Activated T-helper 1 cell treated with anti-CD3 and anti-CD28 coated beads, Interleukin-12 subunit alpha, Interleukin-12 subunit beta, Interleukin-2, Interleukin-4 antibody, amounts not matched to agents 30 ng/mL and 10 ng/mL and 1 ng/mL, durations not matched to agents 14 hours and 24 hours and 36 hours (primary cell): ENCODE measurements at regions not wholly inside any gene's neighbourhood (a gene's known extent, or its start where the extent isn't known, plus 50 kb on each side); places are given as distances from the start of the nearest gene placed in this dataset.
"Not testable (repeated sequence)": the region's sequence is repeated elsewhere in the genome, so short reads cannot be mapped to it uniquely, and the experiment has no call there.

ENCODE experiments used
- DNase-seq: peaks from one replicate; pipeline ENCODE4 v3.0.0; 2021; ENCODE audit warnings: low spot score
- H3K27ac Mint-ChIP-seq: one replicate; pipeline ENCODE4 v1.8.0; 2021; ENCODE audit warnings: mild to moderate bottlenecking, mixed read lengths
- H3K27me3 Mint-ChIP-seq: one replicate; pipeline ENCODE4 v1.8.0; 2022; ENCODE audit warnings: mild to moderate bottlenecking, moderate library complexity, mixed read lengths; ENCODE audit not compliant: insufficient read depth
- H3K36me3 Mint-ChIP-seq: one replicate; pipeline ENCODE4 v1.8.0; 2021; ENCODE audit warnings: low read depth, mixed read lengths
- H3K4me1 Mint-ChIP-seq: one replicate; pipeline ENCODE4 v1.8.0; 2021; ENCODE audit warnings: low read depth, mixed read lengths
- H3K4me3 Mint-ChIP-seq: one replicate; pipeline ENCODE4 v1.8.0; 2021; ENCODE audit warnings: mild to moderate bottlenecking, moderate library complexity, mixed read lengths
- H3K9me3 Mint-ChIP-seq: one replicate; pipeline ENCODE4 v1.8.0; 2021; ENCODE audit warnings: mixed read lengths
- intact Hi-C: fragments of 100-400 bp; cut with micrococcal nuclease; formaldehyde crosslinking; loops from one replicate; pipeline ENCODE4 v1.15.1; 2024

GRCh38 chr7:101679653-101680173 is 50.6 kb upstream of the MYL10 start:
- intact Hi-C loops, H3K36me3 Mint-ChIP-seq, H3K27me3 Mint-ChIP-seq, H3K4me1 Mint-ChIP-seq, H3K27ac Mint-ChIP-seq, DNase-seq, H3K4me3 Mint-ChIP-seq, H3K9me3 Mint-ChIP-seq: not testable (repeated sequence)

GRCh38 chr7:101680406-101681145 is 51.5 kb upstream of the MYL10 start:
- intact Hi-C loops = no loop called here
- H3K36me3 Mint-ChIP-seq = no peaks in the 10 kb centered on the region
- H3K27me3 Mint-ChIP-seq = no peaks in the 10 kb centered on the region
- no peaks in the 10 kb centered on the region for H3K9me3 Mint-ChIP-seq
- H3K27ac Mint-ChIP-seq = no peak overlapping the region
- no peak for DNase-seq
- H3K4me1 Mint-ChIP-seq = no peaks in the 10 kb centered on the region
- no peak overlapping the region for H3K4me3 Mint-ChIP-seq

- no peaks in the 10 kb centered on the region for H3K9me3 Mint-ChIP-seq
- H3K4me1 Mint-ChIP-seq = no peaks in the 10 kb centered on the region
- no peak overlapping the region for H3K27ac Mint-ChIP-seq
- DNase-seq = no peak
- intact Hi-C loops = no loop called here
- no peaks in the 10 kb centered on the region for H3K27me3 Mint-ChIP-seq
- no peaks in the 10 kb centered on the region for H3K36me3 Mint-ChIP-seq
- H3K4me3 Mint-ChIP-seq = no peak overlapping the region
These were observed 52.3 kb upstream of the MYL10 start for GRCh38 chr7:101681170-101682007.

GRCh38 chr7:101684983-101685330 is 55.9 kb upstream of the MYL10 start:
- intact Hi-C loops = no loop called here
- no peaks in the 10 kb centered on the region for H3K36me3 Mint-ChIP-seq

GRCh38 chr7:101686030-101686429 is 56.9 kb upstream of the MYL10 start:
- H3K4me1 Mint-ChIP-seq = no peaks in the 10 kb centered on the region
- no peak for DNase-seq
- H3K36me3 Mint-ChIP-seq = no peaks in the 10 kb centered on the region
- no peak overlapping the region for H3K4me3 Mint-ChIP-seq
- intact Hi-C loops = no loop called here
- H3K9me3 Mint-ChIP-seq = no peaks in the 10 kb centered on the region
- no peaks in the 10 kb centered on the region for H3K27me3 Mint-ChIP-seq
- H3K27ac Mint-ChIP-seq = no peak overlapping the region

More at GRCh38 chr7:101684983-101685330, 55.9 kb upstream of the MYL10 start:
- Mint-ChIP-seq H3K27ac (no peak overlapping the region), H3K27me3 (no peaks in the 10 kb centered on the region), H3K4me1 (no peaks in the 10 kb centered on the region), H3K4me3 (no peak overlapping the region), H3K9me3 (no peaks in the 10 kb centered on the region)
- no peak for DNase-seq

- Mint-ChIP-seq H3K4me1 (peaks cover 5% of the 10 kb centered on the region), H3K27me3 (peaks cover 3% of the 10 kb centered on the region), H3K4me3 (no peak overlapping the region), H3K9me3 (no peaks in the 10 kb centered on the region), H3K36me3 (no peaks in the 10 kb centered on the region), H3K27ac (no peak overlapping the region)
- DNase-seq = no peak
- intact Hi-C loops = no loop called here
These were observed 58.0 kb upstream of the MYL10 start for GRCh38 chr7:101687081-101687480.

GRCh38 chr7:101687791-101688182 is 58.7 kb upstream of the MYL10 start:
- peaks cover 6% of the 10 kb centered on the region for H3K4me1 Mint-ChIP-seq
- intact Hi-C loops = loop anchor here (1.0 kb wide), 4 partner anchors 56 to 585 kb away; no protein-coding TSS in a partner anchor
- no peak for DNase-seq
- no peak overlapping the region for H3K4me3 Mint-ChIP-seq
- no peak overlapping the region for H3K27ac Mint-ChIP-seq
- H3K27me3 Mint-ChIP-seq = peaks cover 5% of the 10 kb centered on the region
- no peaks in the 10 kb centered on the region for H3K9me3 Mint-ChIP-seq
- no peaks in the 10 kb centered on the region for H3K36me3 Mint-ChIP-seq

GRCh38 chr7:101688183-101688831 is 59.2 kb upstream of the MYL10 start:
- H3K4me3 Mint-ChIP-seq = no peak overlapping the region
- DNase-seq = peak; percentile 67
- peaks cover 5% of the 10 kb centered on the region for H3K27me3 Mint-ChIP-seq
- H3K36me3 Mint-ChIP-seq = no peaks in the 10 kb centered on the region
- peaks cover 6% of the 10 kb centered on the region for H3K4me1 Mint-ChIP-seq
- no peak overlapping the region for H3K27ac Mint-ChIP-seq
- intact Hi-C loops = loop anchor here (1.0 kb wide), 4 partner anchors 55 to 584 kb away; no protein-coding TSS in a partner anchor
- no peaks in the 10 kb centered on the region for H3K9me3 Mint-ChIP-seq

GRCh38 chr7:101688995-101689907 is 60.2 kb upstream of the MYL10 start:
- intact Hi-C loops = loop anchor here (1.0 kb wide), 4 partner anchors 54 to 583 kb away; no protein-coding TSS in a partner anchor
- H3K4me1 Mint-ChIP-seq = peaks cover 6% of the 10 kb centered on the region
- H3K36me3 Mint-ChIP-seq = no peaks in the 10 kb centered on the region
- H3K4me3 Mint-ChIP-seq = no peak overlapping the region
- DNase-seq = no peak
- peaks cover 5% of the 10 kb centered on the region for H3K27me3 Mint-ChIP-seq
- no peaks in the 10 kb centered on the region for H3K9me3 Mint-ChIP-seq
- H3K27ac Mint-ChIP-seq = no peak overlapping the region

- no peaks in the 10 kb centered on the region for H3K36me3 Mint-ChIP-seq
- no peak for DNase-seq
- H3K4me3 Mint-ChIP-seq = no peak overlapping the region
- no peak overlapping the region for H3K27ac Mint-ChIP-seq
- peaks cover 5% of the 10 kb centered on the region for H3K27me3 Mint-ChIP-seq
- intact Hi-C loops = no loop called here
- H3K4me1 Mint-ChIP-seq = peaks cover 6% of the 10 kb centered on the region
- H3K9me3 Mint-ChIP-seq = no peaks in the 10 kb centered on the region
These were observed 61.0 kb upstream of the MYL10 start for GRCh38 chr7:101690061-101690460.

GRCh38 chr7:101691822-101692384 is 62.8 kb upstream of the MYL10 start:
- no peak overlapping the region for H3K27ac Mint-ChIP-seq
- peaks cover 6% of the 10 kb centered on the region for H3K4me1 Mint-ChIP-seq
- no peaks in the 10 kb centered on the region for H3K9me3 Mint-ChIP-seq
- DNase-seq = no peak
- H3K4me3 Mint-ChIP-seq = no peak overlapping the region
- intact Hi-C loops = no loop called here
- peaks cover 5% of the 10 kb centered on the region for H3K27me3 Mint-ChIP-seq
- no peaks in the 10 kb centered on the region for H3K36me3 Mint-ChIP-seq
